ENCODE measurements at regions not wholly inside any gene's neighbourhood (a gene's known extent, or its start where the extent isn't known, plus 50 kb on each side); places are given as distances from the start of the nearest gene placed in this dataset.

- TF ChIP-seq, protein P1, sequence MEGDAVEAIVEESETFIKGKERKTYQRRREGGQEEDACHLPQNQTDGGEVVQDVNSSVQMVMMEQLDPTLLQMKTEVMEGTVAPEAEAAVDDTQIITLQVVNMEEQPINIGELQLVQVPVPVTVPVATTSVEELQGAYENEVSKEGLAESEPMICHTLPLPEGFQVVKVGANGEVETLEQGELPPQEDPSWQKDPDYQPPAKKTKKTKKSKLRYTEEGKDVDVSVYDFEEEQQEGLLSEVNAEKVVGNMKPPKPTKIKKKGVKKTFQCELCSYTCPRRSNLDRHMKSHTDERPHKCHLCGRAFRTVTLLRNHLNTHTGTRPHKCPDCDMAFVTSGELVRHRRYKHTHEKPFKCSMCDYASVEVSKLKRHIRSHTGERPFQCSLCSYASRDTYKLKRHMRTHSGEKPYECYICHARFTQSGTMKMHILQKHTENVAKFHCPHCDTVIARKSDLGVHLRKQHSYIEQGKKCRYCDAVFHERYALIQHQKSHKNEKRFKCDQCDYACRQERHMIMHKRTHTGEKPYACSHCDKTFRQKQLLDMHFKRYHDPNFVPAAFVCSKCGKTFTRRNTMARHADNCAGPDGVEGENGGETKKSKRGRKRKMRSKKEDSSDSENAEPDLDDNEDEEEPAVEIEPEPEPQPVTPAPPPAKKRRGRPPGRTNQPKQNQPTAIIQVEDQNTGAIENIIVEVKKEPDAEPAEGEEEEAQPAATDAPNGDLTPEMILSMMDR (IDR thresholded peaks at IDR 0.05): no peak
- TF ChIP-seq POLR2A (IDR thresholded peaks at IDR 0.05): no peak
Observed at GRCh38 chr4:173684223-173684622, 154.2 kb upstream of the HAND2 start.

Measured in body of pancreas (tissue), 4 donors.